BJ (cell line): ENCODE measurements at regions not wholly inside any gene's neighbourhood (a gene's known extent, or its start where the extent isn't known, plus 50 kb on each side); places are given as distances from the start of the nearest gene placed in this dataset.

ENCODE experiments used
- CTCF ChIA-PET: fragments of 350-600 bp; formaldehyde crosslinking; extraction: SDS; loops from one replicate; lab custom pipeline; 2021; ENCODE audit warnings: antibody characterized with exemption, inconsistent platforms; lab: Yijun Ruan, JAX
- POLR2A ChIA-PET: fragments of 300-600 bp; sonication (Branson Sonifier 250); formaldehyde crosslinking; extraction: SDS; loops from one replicate; lab custom pipeline; 2021; ENCODE audit warnings: antibody characterized with exemption; lab: Charles Lee
- DNase-seq: peaks from one replicate; pipeline ENCODE4 v3.0.0-alpha.2; 2011; ENCODE audit warnings: low read depth
- H3K27me3 ChIP-seq: 2 replicates; pipeline ENCODE4 v1.6.0; 2011; ENCODE audit warnings: low read length; ENCODE audit not compliant: control insufficient read depth, insufficient read depth
- H3K36me3 ChIP-seq: 2 replicates; pipeline ENCODE4 v1.5.1; 2011; ENCODE audit warnings: low read length; ENCODE audit not compliant: control insufficient read depth, insufficient read depth
- H3K4me3 ChIP-seq: 2 replicates; pipeline ENCODE4 v1.5.1; 2011; ENCODE audit warnings: low read depth, mild to moderate bottlenecking, control low read depth, low read length
- CTCF ChIP-seq: IDR thresholded peaks from 2 replicates; pipeline ENCODE4 v1.5.1; 2011; ENCODE audit warnings: low read depth, mild to moderate bottlenecking, control low read depth, inconsistent platforms, low read length, moderate library complexity; ENCODE audit not compliant: insufficient read depth

GRCh38 chr13:88526853-88527215 lies 855.7 kb downstream of the SLITRK5 start:
- H3K27me3 ChIP-seq: no peaks in the 10 kb centered on the region
- POLR2A ChIA-PET: no interaction called here
- H3K36me3 ChIP-seq: no peaks in the 10 kb centered on the region
- no peak for DNase-seq
- H3K4me3 ChIP-seq: no peak overlapping the region
- TF ChIP-seq CTCF: no peak
- CTCF ChIA-PET: no interaction called here

GRCh38 chr13:88541994-88542393 lies 870.8 kb downstream of the SLITRK5 start:
- ChIA-PET CTCF (no interaction called here), POLR2A (no interaction called here)
- Histone ChIP-seq H3K27me3 (no peaks in the 10 kb centered on the region), H3K4me3 (no peak overlapping the region), H3K36me3 (no peaks in the 10 kb centered on the region)
- DNase-seq: no peak
- no peak for TF ChIP-seq CTCF

GRCh38 chr13:88544836-88545235 lies 873.7 kb downstream of the SLITRK5 start:
- TF ChIP-seq CTCF: no peak
- no peak for DNase-seq
- no peaks in the 10 kb centered on the region for H3K36me3 ChIP-seq
- H3K4me3 ChIP-seq: no peak overlapping the region
- H3K27me3 ChIP-seq: no peaks in the 10 kb centered on the region
- POLR2A ChIA-PET: no interaction called here
- CTCF ChIA-PET: no interaction called here

GRCh38 chr13:88552966-88553365 lies 881.8 kb downstream of the SLITRK5 start:
- ChIA-PET CTCF (interaction anchor here (0.7 kb wide), 1 partner anchor 811 kb away, joined by 4 read pairs; no protein-coding TSS in a partner anchor), POLR2A (no interaction called here)
- H3K27me3 ChIP-seq: no peaks in the 10 kb centered on the region
- no peak overlapping the region for H3K4me3 ChIP-seq
- DNase-seq: no peak
- no peak for TF ChIP-seq CTCF
- no peaks in the 10 kb centered on the region for H3K36me3 ChIP-seq

- no peak for DNase-seq
- POLR2A ChIA-PET: no interaction called here
These were observed 894.4 kb downstream of the SLITRK5 start for GRCh38 chr13:88565566-88565965.

More at GRCh38 chr13:88565566-88565965, 894.4 kb downstream of the SLITRK5 start:
- CTCF ChIA-PET: interaction anchor here (0.7 kb wide), 1 partner anchor 930 kb away, joined by 3 read pairs; no protein-coding TSS in a partner anchor
- TF ChIP-seq CTCF: no peak
- Histone ChIP-seq H3K4me3 (no peak overlapping the region), H3K27me3 (no peaks in the 10 kb centered on the region), H3K36me3 (no peaks in the 10 kb centered on the region)
